PC-9 (cell line): ENCODE measurements at regions not wholly inside any gene's neighbourhood (a gene's known extent, or its start where the extent isn't known, plus 50 kb on each side); places are given as distances from the start of the nearest gene placed in this dataset.

Source experiments
- BruUV-seq: library from RNA; stranded (reverse); fragments of 400-500 nt; replicated peaks from 2 replicates; lab custom pipeline; 2021; lab: Mats Ljungman, UMichigan
- CTCF ChIA-PET: fragments of 300-600 bp; sonication (Branson Sonifier 250); formaldehyde crosslinking; loops from one replicate; lab custom pipeline; 2022; ENCODE audit warnings: antibody characterized with exemption; lab: Charles Lee
- POLR2A ChIA-PET: fragments of 300-600 bp; sonication (Branson Sonifier 250); formaldehyde crosslinking; loops from one replicate; lab custom pipeline; 2022; ENCODE audit warnings: antibody characterized with exemption; ENCODE audit not compliant: unreplicated experiment; lab: Charles Lee
- DNase-seq, 2 experiments: peaks; one replicate each; pipeline versions ENCODE4 v3.0.0 to v3.0.0-alpha.2; 2015 to 2022; ENCODE audit warnings: mixed read lengths in 1 of 2
- H2AFZ ChIP-seq: fragments of 200-600 bp; sonication (generic); 2 replicates; pipeline ENCODE4 v1.8.1; 2017; ENCODE audit warnings: antibody characterized with exemption
- H3F3A ChIP-seq: fragments of 200-600 bp; sonication (generic); 2 replicates; pipeline ENCODE4 v1.8.1; 2017; ENCODE audit warnings: antibody characterized with exemption, mild to moderate bottlenecking, low read depth; ENCODE audit not compliant: insufficient read depth
- H3K27ac ChIP-seq: fragments of 200-600 bp; sonication (generic); 2 replicates; pipeline ENCODE4 v1.6.1; 2016; ENCODE audit warnings: mixed run types
- H3K27me3 ChIP-seq: fragments of 200-600 bp; sonication (generic); 2 replicates; pipeline ENCODE4 v1.6.1; 2016; ENCODE audit warnings: low read depth, mixed run types; ENCODE audit not compliant: insufficient read depth
- H3K36me3 ChIP-seq: fragments of 200-600 bp; sonication (generic); 2 replicates; pipeline ENCODE4 v1.6.1; 2016; ENCODE audit warnings: low read depth, mixed run types
- H3K4me1 ChIP-seq: fragments of 200-600 bp; sonication (generic); replicated peaks from 2 replicates; pipeline ENCODE4 v1.6.1; 2016; ENCODE audit warnings: mixed run types; ENCODE audit not compliant: insufficient read depth
- H3K4me2 ChIP-seq: fragments of 200-600 bp; sonication (generic); 2 replicates; pipeline ENCODE4 v1.6.1; 2017; ENCODE audit warnings: mixed run types
- H3K4me3 ChIP-seq: fragments of 200-600 bp; sonication (generic); 2 replicates; pipeline ENCODE4 v1.6.1; 2016; ENCODE audit warnings: mixed run types
- H3K79me2 ChIP-seq: fragments of 200-600 bp; sonication (generic); 2 replicates; pipeline ENCODE4 v1.6.1; 2017; ENCODE audit warnings: low read depth, mixed run types
- H3K9me2 ChIP-seq: fragments of 200-600 bp; sonication (generic); 2 replicates; pipeline ENCODE4 v1.8.1; 2017; ENCODE audit warnings: mild to moderate bottlenecking; ENCODE audit not compliant: insufficient read depth
- H3K9me3 ChIP-seq: fragments of 200-600 bp; sonication (generic); 2 replicates; pipeline ENCODE4 v1.8.1; 2016; ENCODE audit warnings: low read depth; ENCODE audit not compliant: insufficient read depth
- H4K20me1 ChIP-seq: fragments of 200-600 bp; sonication (generic); 2 replicates; pipeline ENCODE4 v1.8.1; 2017; ENCODE audit not compliant: insufficient read depth
- CTCF ChIP-seq: fragments of 200-600 bp; sonication (generic); conservative IDR thresholded peaks from 2 replicates; pipeline ENCODE4 v1.6.1; 2017; ENCODE audit warnings: mixed run types, antibody characterized with exemption, mild to moderate bottlenecking, moderate library complexity
- EZH2 ChIP-seq: fragments of 200-600 bp; sonication (generic); IDR thresholded peaks from 2 replicates; pipeline ENCODE4 v1.8.0; 2017; ENCODE audit warnings: antibody characterized with exemption, low read depth
- intact Hi-C: fragments of 100-400 bp; cut with micrococcal nuclease; formaldehyde crosslinking; loops from one replicate; pipeline ENCODE4 v1.10.0; 2022; ENCODE audit not compliant: unreplicated experiment

- H3K4me1 ChIP-seq: no peaks in the 10 kb centered on the region
- CTCF ChIA-PET: no interaction called here
- H4K20me1 ChIP-seq: no peaks in the 10 kb centered on the region
- no TSS peak for BruUV-seq
- no peak overlapping the region for H3K4me2 ChIP-seq
- H3K36me3 ChIP-seq: no peaks in the 10 kb centered on the region
- intact Hi-C loops: no loop called here
- no peaks in the 10 kb centered on the region for H3K79me2 ChIP-seq
- no peak for TF ChIP-seq EZH2
- TF ChIP-seq CTCF: no peak
- peaks cover 31% of the 10 kb centered on the region for H3K27me3 ChIP-seq
- H3K27ac ChIP-seq: no peak overlapping the region
- no peaks in the 10 kb centered on the region for H3K9me2 ChIP-seq
- no peak for DNase-seq
- H3K9me3 ChIP-seq: no peaks in the 10 kb centered on the region
- no peak overlapping the region for H3K4me3 ChIP-seq
- no peak overlapping the region for H2AFZ ChIP-seq
- POLR2A ChIA-PET: no interaction called here
- H3F3A ChIP-seq: no peaks in the 10 kb centered on the region
Measured at GRCh38 chr5:15393146-15393545, 106.8 kb upstream of the FBXL7 start.

- BruUV-seq: no TSS peak
- DNase-seq: no peak
- Histone ChIP-seq H3F3A (no peaks in the 10 kb centered on the region), H3K9me3 (no peaks in the 10 kb centered on the region), H3K4me1 (no peaks in the 10 kb centered on the region), H3K36me3 (no peaks in the 10 kb centered on the region), H3K27me3 (peaks cover 39% of the 10 kb centered on the region), H4K20me1 (no peaks in the 10 kb centered on the region), H3K79me2 (no peaks in the 10 kb centered on the region), H2AFZ (no peak overlapping the region), H3K9me2 (no peaks in the 10 kb centered on the region), H3K27ac (no peak overlapping the region), H3K4me3 (no peak overlapping the region), H3K4me2 (no peak overlapping the region)
- CTCF ChIA-PET: no interaction called here
- TF ChIP-seq EZH2 (no peak), CTCF (no peak)
- POLR2A ChIA-PET: no interaction called here
- intact Hi-C loops: no loop called here
Measured at GRCh38 chr5:15391704-15392397, 108.1 kb upstream of the FBXL7 start.

GRCh38 chr5:15388866-15389265 lies 111.1 kb upstream of the FBXL7 start:
- TF ChIP-seq CTCF: no peak
- no peak for TF ChIP-seq EZH2
- Histone ChIP-seq H3K9me2 (no peaks in the 10 kb centered on the region), H3K4me3 (no peak overlapping the region), H3K79me2 (no peaks in the 10 kb centered on the region), H3F3A (no peaks in the 10 kb centered on the region), H3K4me1 (no peaks in the 10 kb centered on the region), H3K4me2 (no peak overlapping the region), H4K20me1 (no peaks in the 10 kb centered on the region), H3K9me3 (no peaks in the 10 kb centered on the region), H2AFZ (no peak overlapping the region), H3K27ac (no peak overlapping the region), H3K27me3 (peaks cover 52% of the 10 kb centered on the region), H3K36me3 (no peaks in the 10 kb centered on the region)
- BruUV-seq: no TSS peak
- CTCF ChIA-PET: no interaction called here
- POLR2A ChIA-PET: no interaction called here
- intact Hi-C loops: no loop called here
- no peak for DNase-seq
